Stimulated activated CD8-positive, alpha-beta memory T cell treated with anti-CD3 and anti-CD28 coated beads, Interleukin-12 subunit alpha, Interleukin-12 subunit beta, amount 100 ng/mL, for 1 hour (primary cell): ENCODE measurements at regions not wholly inside any gene's neighbourhood (a gene's known extent, or its start where the extent isn't known, plus 50 kb on each side); places are given as distances from the start of the nearest gene placed in this dataset.
"Not testable (repeated sequence)": the region's sequence is repeated elsewhere in the genome, so short reads cannot be mapped to it uniquely, and the experiment has no call there.

Experiments used
- DNase-seq: peaks from one replicate; pipeline ENCODE4 v3.0.0-alpha.2; 2020; ENCODE audit warnings: low read depth

DNA sequence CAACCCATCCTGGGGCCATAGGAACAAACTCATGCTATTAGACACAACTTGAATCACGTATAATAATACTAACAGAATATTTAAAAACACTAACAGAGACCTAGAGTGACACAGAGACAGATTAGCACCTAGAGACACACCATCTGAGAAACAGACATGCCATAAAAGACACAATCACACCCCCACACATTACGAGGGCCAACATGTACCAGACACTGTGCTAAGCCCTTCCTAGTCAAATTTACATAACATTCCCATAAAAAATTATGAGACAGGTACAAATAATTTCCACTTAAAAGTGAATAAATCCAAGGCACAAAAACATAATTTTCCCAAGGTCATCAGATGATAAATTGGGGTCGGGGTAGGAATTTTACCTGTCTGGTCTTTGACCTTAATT is 141.1 kb upstream of the PRSS16 start:
- DNase-seq, result no peak

DNA sequence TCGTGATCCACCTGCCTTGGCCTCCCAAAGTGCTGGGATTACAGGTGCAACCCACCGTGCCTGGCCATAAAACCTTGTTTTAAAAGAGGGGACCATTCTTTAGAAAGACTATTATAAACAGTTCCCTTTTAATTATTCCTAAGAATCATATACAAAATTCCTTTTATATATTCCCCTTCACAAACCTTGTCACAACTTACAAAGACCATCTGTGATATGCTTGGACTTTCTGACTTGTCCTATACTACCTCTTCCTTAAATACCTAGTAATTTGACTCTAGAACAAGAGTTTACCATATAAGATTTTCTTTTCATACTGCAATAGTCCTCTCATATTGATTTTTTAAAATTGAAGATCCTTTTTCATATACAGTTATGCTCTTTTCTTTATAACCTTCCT is 135.8 kb upstream of the PRSS16 start:
- DNase-seq, result no peak

DNA sequence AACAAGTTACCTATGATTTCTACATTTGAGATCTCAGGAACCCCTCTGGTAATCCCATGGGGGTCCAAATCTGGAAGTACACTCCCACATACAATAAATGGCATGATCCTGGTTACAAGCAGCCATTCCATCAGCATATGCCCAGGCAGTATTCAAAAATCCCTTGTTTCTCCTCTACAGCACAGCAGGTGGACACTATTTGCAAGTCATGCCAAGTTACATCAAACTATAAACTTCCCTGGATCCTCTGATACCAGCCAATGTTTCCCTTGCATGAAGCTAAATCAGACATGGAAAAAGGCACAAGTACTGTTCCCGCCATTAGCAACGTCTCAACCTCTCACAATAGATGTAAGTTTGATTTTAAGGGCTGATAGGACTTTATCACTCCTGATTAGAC is 134.5 kb upstream of the PRSS16 start:
- DNase-seq, result no peak

- no peak for DNase-seq
These were observed 128.2 kb upstream of the PRSS16 start for GRCh38 chr6:27119329-27119728.

GRCh38 chr6:27119761-27120160 is 127.7 kb upstream of the PRSS16 start:
- DNase-seq, result no peak

- no peak for DNase-seq
These were observed 125.9 kb upstream of the PRSS16 start for GRCh38 chr6:27121640-27122039.

GRCh38 chr6:27124252-27124657 is 123.2 kb upstream of the PRSS16 start:
- DNase-seq, result no peak

- no peak for DNase-seq
These were observed 121.3 kb upstream of the PRSS16 start for GRCh38 chr6:27126046-27126814.

GRCh38 chr6:27126815-27127537 is 120.5 kb upstream of the PRSS16 start:
- peak; percentile 71 for DNase-seq

- DNase-seq, result not testable (repeated sequence)
These were observed 119.6 kb upstream of the PRSS16 start for GRCh38 chr6:27127874-27128273.

GRCh38 chr6:27128311-27129094 is 119.0 kb upstream of the PRSS16 start:
- no peak for DNase-seq

DNA sequence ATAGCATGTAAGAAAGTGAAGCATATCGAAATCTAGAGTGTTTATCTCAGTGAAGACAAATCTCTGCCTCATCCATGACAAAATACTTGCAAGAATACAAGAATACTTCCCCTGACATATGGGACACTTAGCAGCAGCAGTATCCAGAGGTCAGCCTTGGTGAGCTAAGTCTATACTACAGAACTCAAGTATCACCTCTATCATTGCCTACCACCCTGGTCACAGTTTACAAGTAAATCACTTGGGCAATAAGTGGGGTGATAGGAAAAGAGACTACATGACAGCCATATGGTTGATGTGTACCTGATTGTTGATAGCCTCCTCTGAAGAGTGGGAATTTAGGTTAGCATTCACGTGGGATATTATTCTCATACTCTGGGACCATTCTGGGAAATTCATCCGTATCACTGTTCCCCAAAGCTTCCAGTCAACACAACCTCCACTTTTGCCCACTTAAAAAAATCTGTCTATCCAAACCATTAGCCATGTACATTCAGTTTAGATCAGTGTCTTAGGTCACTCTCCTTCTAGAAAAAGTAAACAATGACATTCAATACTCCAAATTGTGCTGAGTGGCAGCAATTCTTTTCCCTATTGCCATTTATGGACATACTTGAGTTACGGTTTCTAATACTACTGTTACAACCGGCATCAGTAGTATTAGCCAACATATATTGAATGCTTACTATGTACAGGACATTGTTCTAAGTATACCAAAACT is 118.2 kb upstream of the PRSS16 start:
- no peak for DNase-seq

GRCh38 chr6:27129917-27130316 is 117.6 kb upstream of the PRSS16 start:
- DNase-seq, result no peak

DNA sequence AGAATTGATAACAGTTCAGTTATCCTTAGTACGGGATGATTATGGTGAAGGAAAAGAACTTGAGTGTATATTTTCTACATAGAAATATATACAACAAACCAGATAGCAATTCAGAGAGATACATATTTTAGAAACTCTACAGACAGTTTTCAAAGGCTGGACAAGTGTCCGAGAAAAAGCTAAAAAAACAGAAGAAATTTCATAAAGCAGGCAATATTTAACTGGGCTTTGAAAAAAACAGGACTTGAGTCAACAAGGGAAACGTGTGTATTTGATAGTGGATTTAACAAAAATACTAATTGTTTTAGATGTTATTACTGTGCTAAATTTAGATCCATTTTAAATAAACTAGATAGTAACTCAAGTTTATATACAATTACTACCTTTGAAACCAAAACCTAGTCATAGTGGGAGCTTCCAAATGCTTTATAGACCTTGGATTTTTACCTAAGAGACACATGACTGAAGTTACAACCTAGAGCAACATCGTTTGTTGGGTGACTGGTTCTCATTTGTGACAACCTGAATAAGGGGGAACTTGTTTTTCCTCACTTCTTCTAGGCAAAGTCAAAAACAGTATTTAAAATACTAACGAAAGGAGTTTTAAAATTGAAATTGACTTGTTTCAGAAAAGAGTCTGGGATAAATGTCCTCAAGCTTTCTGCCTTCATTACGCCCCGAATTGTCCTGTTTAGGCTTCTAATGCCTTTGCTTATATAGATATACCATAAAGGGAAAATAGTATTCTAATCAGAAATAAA is 116.7 kb upstream of the PRSS16 start:
- no peak for DNase-seq

- DNase-seq, result not testable (repeated sequence)
These were observed 115.3 kb upstream of the PRSS16 start for GRCh38 chr6:27132282-27132531.

- peak; percentile 79 for DNase-seq
These were observed 114.8 kb upstream of the PRSS16 start for GRCh38 chr6:27132532-27133280.

- peak; percentile 59 for DNase-seq
These were observed 113.9 kb upstream of the PRSS16 start for GRCh38 chr6:27133281-27134227.

GRCh38 chr6:27135087-27135657 is 112.3 kb upstream of the PRSS16 start:
- no peak for DNase-seq

DNA sequence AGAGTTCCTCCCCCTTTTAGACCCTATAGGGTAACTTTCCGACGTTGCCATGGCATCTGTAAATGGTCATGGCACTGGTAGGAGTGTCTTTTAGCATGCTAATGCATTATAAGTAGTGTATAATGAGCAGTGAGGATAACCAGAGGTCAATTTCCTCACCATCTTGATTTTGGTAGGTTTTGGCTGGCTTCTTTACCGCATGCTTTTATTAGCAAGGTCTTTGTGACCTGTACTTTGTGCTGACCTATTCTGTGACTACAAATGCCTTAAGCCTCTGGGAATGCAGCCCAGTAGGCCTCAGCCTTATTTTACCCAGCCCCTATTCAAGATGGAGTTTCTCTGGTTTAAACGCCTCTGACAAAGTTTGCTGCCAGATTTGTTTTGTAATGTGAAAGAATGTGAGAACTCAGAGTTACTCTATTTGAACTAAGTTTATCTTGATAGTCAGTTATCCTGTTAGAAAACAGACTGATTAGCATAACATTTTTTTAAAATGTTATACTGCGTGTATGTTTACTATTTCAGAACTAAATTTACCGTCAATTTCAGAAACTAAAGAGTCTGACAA is 111.3 kb upstream of the PRSS16 start:
- DNase-seq, result no peak
